KMS-11 (cell line): ENCODE measurements at regions not wholly inside any gene's neighbourhood (a gene's known extent, or its start where the extent isn't known, plus 50 kb on each side); places are given as distances from the start of the nearest gene placed in this dataset.

Experiments used
- H2AFZ ChIP-seq: fragments of 200-600 bp; sonication (generic); 2 replicates; pipeline ENCODE4 v1.6.1; 2016; ENCODE audit warnings: antibody characterized with exemption, mixed run types, low read depth
- H3K27ac ChIP-seq: fragments of 200-600 bp; sonication (generic); 2 replicates; pipeline ENCODE4 v1.6.1; 2016; ENCODE audit warnings: mild to moderate bottlenecking, mixed run types
- H3K27me3 ChIP-seq: fragments of 200-600 bp; sonication (generic); 2 replicates; pipeline ENCODE4 v1.6.1; 2017; ENCODE audit warnings: mild to moderate bottlenecking, low read depth, mixed run types, moderate library complexity; ENCODE audit not compliant: insufficient read depth
- H3K36me3 ChIP-seq: fragments of 200-600 bp; sonication (generic); 2 replicates; pipeline ENCODE4 v1.6.1; 2017; ENCODE audit warnings: mild to moderate bottlenecking, mixed run types; ENCODE audit not compliant: insufficient read depth
- H3K4me1 ChIP-seq: fragments of 200-600 bp; sonication (generic); 2 replicates; pipeline ENCODE4 v1.6.1; 2016; ENCODE audit warnings: mild to moderate bottlenecking, low read depth, mixed run types; ENCODE audit not compliant: poor library complexity, severe bottlenecking
- H3K4me2 ChIP-seq: fragments of 200-600 bp; sonication (generic); 2 replicates; pipeline ENCODE4 v1.7.0; 2016; ENCODE audit warnings: mild to moderate bottlenecking, mixed run types
- H3K4me3 ChIP-seq: fragments of 200-600 bp; sonication (generic); IDR thresholded peaks from 2 replicates; pipeline ENCODE4 v1.6.1; 2017; ENCODE audit warnings: low read depth, low read length, mixed read lengths; ENCODE audit not compliant: insufficient read depth
- H3K79me2 ChIP-seq: fragments of 200-600 bp; sonication (generic); 2 replicates; pipeline ENCODE4 v1.6.1; 2016; ENCODE audit warnings: low read depth, mixed run types; ENCODE audit not compliant: insufficient read depth
- H3K9ac ChIP-seq: fragments of 200-600 bp; sonication (generic); 2 replicates; pipeline ENCODE4 v1.6.1; 2016; ENCODE audit warnings: mild to moderate bottlenecking, mixed run types
- H4K20me1 ChIP-seq: fragments of 200-600 bp; sonication (generic); 2 replicates; pipeline ENCODE4 v1.6.1; 2016; ENCODE audit warnings: mild to moderate bottlenecking, mixed run types; ENCODE audit not compliant: insufficient read depth
- CTCF ChIP-seq: fragments of 200-600 bp; sonication (generic); conservative IDR thresholded peaks from 2 replicates; pipeline ENCODE4 v1.6.1; 2017; ENCODE audit warnings: low read depth, mild to moderate bottlenecking, antibody characterized with exemption, low read length, moderate library complexity, mixed read lengths

DNA sequence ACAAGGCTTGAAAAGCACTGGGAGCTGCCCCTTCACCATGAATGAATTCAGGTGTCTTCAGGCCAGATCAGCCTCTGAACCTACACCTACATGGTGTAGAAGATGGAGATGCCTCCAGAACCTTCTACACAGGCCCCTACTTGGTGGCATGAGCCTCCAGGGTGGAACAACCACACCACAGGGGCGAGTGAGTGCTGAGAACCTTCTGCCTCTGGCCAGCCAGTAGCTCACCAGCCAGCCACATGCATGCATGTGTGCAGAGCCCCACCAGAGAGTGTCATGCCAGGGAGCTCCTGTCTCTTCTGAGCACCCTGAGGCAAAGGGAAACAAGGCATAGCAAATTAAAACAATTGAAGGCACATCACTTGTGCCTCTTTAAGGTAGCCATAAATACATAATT lies 161.8 kb upstream of the TOPAZ1 start:
- Histone ChIP-seq H2AFZ (no peak overlapping the region), H3K9ac (no peak overlapping the region), H3K4me3 (no peak overlapping the region), H3K36me3 (no peaks in the 10 kb centered on the region), H4K20me1 (no peaks in the 10 kb centered on the region), H3K27ac (no peak overlapping the region), H3K4me1 (no peaks in the 10 kb centered on the region), H3K79me2 (no peaks in the 10 kb centered on the region), H3K4me2 (no peak overlapping the region), H3K27me3 (no peaks in the 10 kb centered on the region)
- no peak for TF ChIP-seq CTCF

DNA sequence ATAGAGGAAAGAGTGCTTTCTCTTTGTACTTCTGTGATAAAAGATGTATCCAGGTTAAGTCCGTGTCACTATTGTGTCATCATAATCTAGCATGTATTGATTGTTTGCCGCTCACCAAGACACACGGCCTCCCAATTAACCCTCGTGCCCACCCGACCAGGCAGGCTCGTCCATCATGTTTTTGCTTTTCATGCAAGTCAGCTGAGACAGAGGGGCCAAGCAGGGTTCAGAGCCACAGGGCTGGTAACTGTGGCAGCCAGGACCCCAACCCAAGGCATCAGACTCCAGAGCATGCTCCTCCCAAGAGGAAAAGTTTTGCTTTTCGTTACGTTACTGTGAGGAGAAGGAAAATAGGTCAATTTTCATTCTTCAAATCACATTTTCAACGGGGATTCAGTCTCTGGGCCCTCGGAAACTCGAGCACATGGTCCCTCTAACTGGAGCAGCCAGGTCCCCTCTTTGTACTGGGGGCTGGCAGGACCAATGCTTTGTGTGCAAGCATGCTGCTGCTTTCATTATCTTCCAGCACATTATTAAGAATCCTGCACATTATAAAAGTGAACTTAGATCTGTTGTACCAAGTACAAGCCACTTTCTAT lies 161.1 kb upstream of the TOPAZ1 start:
- H3K4me3 ChIP-seq, result no peak overlapping the region
- H3K4me1 ChIP-seq, result no peaks in the 10 kb centered on the region
- no peak overlapping the region for H2AFZ ChIP-seq
- no peak overlapping the region for H3K9ac ChIP-seq
- no peak overlapping the region for H3K4me2 ChIP-seq
- no peaks in the 10 kb centered on the region for H3K36me3 ChIP-seq
- H3K79me2 ChIP-seq, result no peaks in the 10 kb centered on the region
- H3K27me3 ChIP-seq, result no peaks in the 10 kb centered on the region
- no peaks in the 10 kb centered on the region for H4K20me1 ChIP-seq
- H3K27ac ChIP-seq, result no peak overlapping the region
- TF ChIP-seq CTCF, result no peak

GRCh38 chr3:44090036-44090435 lies 151.7 kb upstream of the TOPAZ1 start:
- TF ChIP-seq CTCF, result no peak
- Histone ChIP-seq H3K4me2 (no peak overlapping the region), H3K4me1 (no peaks in the 10 kb centered on the region), H3K27me3 (no peaks in the 10 kb centered on the region), H3K36me3 (no peaks in the 10 kb centered on the region), H3K4me3 (no peak overlapping the region), H4K20me1 (no peaks in the 10 kb centered on the region), H3K79me2 (no peaks in the 10 kb centered on the region), H3K9ac (no peak overlapping the region), H2AFZ (no peak overlapping the region), H3K27ac (no peak overlapping the region)

- TF ChIP-seq CTCF, result no peak
These were observed 149.2 kb upstream of the TOPAZ1 start for GRCh38 chr3:44092497-44092896.

More at GRCh38 chr3:44092497-44092896, 149.2 kb upstream of the TOPAZ1 start:
- H3K4me3 ChIP-seq, result no peak overlapping the region
- no peaks in the 10 kb centered on the region for H3K27me3 ChIP-seq
- no peaks in the 10 kb centered on the region for H3K79me2 ChIP-seq
- no peaks in the 10 kb centered on the region for H3K36me3 ChIP-seq
- no peak overlapping the region for H3K4me2 ChIP-seq
- no peaks in the 10 kb centered on the region for H4K20me1 ChIP-seq
- no peak overlapping the region for H3K27ac ChIP-seq
- no peak overlapping the region for H3K9ac ChIP-seq
- H2AFZ ChIP-seq, result no peak overlapping the region
- no peaks in the 10 kb centered on the region for H3K4me1 ChIP-seq
